ENCODE measurements at regions not wholly inside any gene's neighbourhood (a gene's known extent, or its start where the extent isn't known, plus 50 kb on each side); places are given as distances from the start of the nearest gene placed in this dataset.

DNA sequence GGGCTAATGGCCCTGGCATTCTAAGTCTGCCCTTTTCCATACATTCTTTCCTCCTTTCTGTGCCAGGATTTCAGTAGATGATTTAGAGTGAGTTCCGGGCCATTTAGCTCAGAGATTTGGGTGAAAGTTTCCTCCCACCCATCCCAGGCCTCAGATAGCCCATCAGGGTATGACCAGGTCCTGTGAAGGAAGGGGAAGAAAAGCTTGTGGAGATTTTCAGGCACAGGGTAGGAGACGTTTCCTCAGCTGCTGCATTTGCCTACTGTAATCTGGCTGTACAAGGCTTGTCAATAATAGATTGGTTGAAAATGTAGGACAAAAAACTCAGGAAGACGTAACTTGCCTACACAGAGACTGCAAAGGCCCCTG lies 63.2 kb upstream of the BCL6 start:
- H3K23ac ChIP-seq (ENCODE audit: low read depth, low read length) = no peak overlapping the region
- no peak for DNase-seq
- ATAC-seq (ENCODE audit: low read depth) = no peak
- H2BK20ac ChIP-seq (ENCODE audit: low read depth, low read length) = no peak overlapping the region
- no TSS peak for BruUV-seq (replicated peaks)
- H2AK5ac ChIP-seq (ENCODE audit: low read depth, low read length) = no peak overlapping the region
- H3K27ac ChIP-seq (ENCODE audit: insufficient read depth, low read length) = no peak overlapping the region
- H3K56ac ChIP-seq (ENCODE audit: extremely low read depth, insufficient read depth, low read length) = no peak overlapping the region
- no peaks in the 10 kb centered on the region for H3K9me1 ChIP-seq (ENCODE audit: insufficient read depth, low read length)
- no peak overlapping the region for H4K8ac ChIP-seq (ENCODE audit: low read depth in 2 of 2, low read length in 2 of 2)
- H3K9ac ChIP-seq (ENCODE audit: low read depth, low read length) = no peak overlapping the region
- H3K18ac ChIP-seq (ENCODE audit: low read depth, low read length) = no peak overlapping the region
- in situ Hi-C loops (cut with MboI; ENCODE audit: low sequenced_read_pairs) = no loop called here
- peaks cover 4% of the 10 kb centered on the region; the same call in 1 of the 2 replicates for H3K9me3 ChIP-seq (ENCODE audit: control insufficient read depth, insufficient read depth, low read length)
- H2BK120ac ChIP-seq (ENCODE audit: low read depth, low read length) = no peak overlapping the region
- H2BK15ac ChIP-seq (ENCODE audit: low read depth, low read length) = no peak overlapping the region
- no peak for TF ChIP-seq CHD1 (IDR thresholded peaks at IDR 0.05; ENCODE audit: low read depth, low read length)
- no peak for TF ChIP-seq RAD21 (IDR thresholded peaks at IDR 0.05; ENCODE audit: low read length)
- no peak for TF ChIP-seq MAZ (IDR thresholded peaks at IDR 0.05; ENCODE audit: borderline replicate concordance, low read depth, low read length)
- TF ChIP-seq BHLHE40 (IDR thresholded peaks at IDR 0.05; ENCODE audit: low read depth, low read length) = no peak
- no peak for TF ChIP-seq MAFK (IDR thresholded peaks at IDR 0.05; ENCODE audit: low read depth, low read length)
- TF ChIP-seq RCOR1 (IDR thresholded peaks at IDR 0.05; ENCODE audit: insufficient replicate concordance, low read length) = no peak
- no peak for TF ChIP-seq USF2 (IDR thresholded peaks at IDR 0.05; ENCODE audit: low read depth, low read length)
- no peak for TF ChIP-seq NFE2L2 (IDR thresholded peaks at IDR 0.05; ENCODE audit: low read depth, low read length)
- no peak for TF ChIP-seq FOS (IDR thresholded peaks at IDR 0.05; ENCODE audit: low read depth, low read length)
- TF ChIP-seq RFX5 (IDR thresholded peaks at IDR 0.05; ENCODE audit: low read depth, low read length) = no peak
- H2AK9ac ChIP-seq (replicated peaks; ENCODE audit: low read depth, low read length, poor library complexity) = no peak overlapping the region
- H4K20me1 ChIP-seq (ENCODE audit: insufficient read depth, low read length) = no peaks in the 10 kb centered on the region
- H3K4me1 ChIP-seq (ENCODE audit: control insufficient read depth, insufficient read depth, low read length) = peaks cover 5% of the 10 kb centered on the region; the same call in 1 of the 2 replicates
- H3K14ac ChIP-seq (replicated peaks; ENCODE audit: low read depth, low read length) = no peak overlapping the region
- no peak overlapping the region for H2BK5ac ChIP-seq (ENCODE audit: low read depth, low read length, poor library complexity, severe bottlenecking)
- H3K4me2 ChIP-seq (ENCODE audit: low read depth, low read length) = no peak overlapping the region
- no peak overlapping the region for H4K5ac ChIP-seq (ENCODE audit: low read depth, low read length)
- no peak overlapping the region for H3K4me3 ChIP-seq (ENCODE audit: insufficient read depth, low read depth, low read length)
- H4K91ac ChIP-seq (ENCODE audit: insufficient read depth, low read depth, low read length) = no peak overlapping the region
- no peaks in the 10 kb centered on the region for H3K79me1 ChIP-seq (ENCODE audit: low read depth in 1 of 2, low read length in 2 of 2)
- intact Hi-C loops (cut with micrococcal nuclease) = no loop called here
- H3K4ac ChIP-seq (ENCODE audit: low read depth, low read length) = no peak overlapping the region
- POLR2A ChIA-PET (ENCODE audit: unreplicated experiment) = no interaction called here
- peaks cover 7% of the 10 kb centered on the region for H3K27me3 ChIP-seq (ENCODE audit: control insufficient read depth, insufficient read depth, low read length)
- H2AFZ ChIP-seq (replicated peaks; ENCODE audit: low read length, poor library complexity) = no peak overlapping the region
- 94% methylated on average over 2 of the region's 3 CpGs; no CpG with 5 or more reads in 1 of the 2 experiments for WGBS, 2 experiments (ENCODE audit: extremely low coverage in 2 of 2, insufficient read length in 1 of 2)
- CTCF ChIA-PET = no interaction called here
- dilution Hi-C loops (cut with HindIII; ENCODE audit: low sequenced_read_pairs, unreplicated experiment) = no loop called here
- no peaks in the 10 kb centered on the region for H3K36me3 ChIP-seq (ENCODE audit: control insufficient read depth, insufficient read depth, low read length)

Data from IMR-90 (cell line).